DND-41 (cell line): ENCODE measurements at regions not wholly inside any gene's neighbourhood (a gene's known extent, or its start where the extent isn't known, plus 50 kb on each side); places are given as distances from the start of the nearest gene placed in this dataset.

Experiments used
- ATAC-seq: fragments of 200-7000 bp; cut with Tn5 transposase; 3 replicates; pipeline ENCODE4 v1.9.1; 2021; ENCODE audit warnings: low read depth; ENCODE audit not compliant: insufficient read depth
- DNase-seq: peaks from one replicate; pipeline ENCODE4 v3.0.0-alpha.2; 2020
- H2AFZ ChIP-seq: 2 replicates; pipeline ENCODE4 v1.6.0; 2012; ENCODE audit warnings: low read depth, low read length
- H3K27ac ChIP-seq: 2 replicates; pipeline ENCODE4 v1.5.1; 2012; ENCODE audit warnings: low read length, inconsistent platforms
- H3K27me3 ChIP-seq: fragments of 200-600 bp; sonication (generic); 2 replicates; pipeline ENCODE4 v1.6.0; 2012; ENCODE audit warnings: low read length, mild to moderate bottlenecking, inconsistent platforms; ENCODE audit not compliant: insufficient read depth, poor library complexity
- H3K36me3 ChIP-seq: 2 replicates; pipeline ENCODE4 v1.5.1; 2012; ENCODE audit warnings: low read length, inconsistent platforms; ENCODE audit not compliant: insufficient read depth
- H3K4me1 ChIP-seq: 2 replicates; pipeline ENCODE4 v1.5.1; 2012; ENCODE audit warnings: mild to moderate bottlenecking, low read length; ENCODE audit not compliant: insufficient read depth
- H3K4me2 ChIP-seq: 2 replicates; pipeline ENCODE4 v1.6.0; 2012; ENCODE audit warnings: mild to moderate bottlenecking, moderate library complexity, low read length, inconsistent platforms; ENCODE audit not compliant: insufficient read depth
- H3K4me3 ChIP-seq, 2 experiments: fragments of 200-600 bp in 1 of 2; shearing (Covaris generic) in 1 of 2; 2 replicates each; pipeline ENCODE4 v1.5.1; 2012 to 2016; ENCODE audit warnings: inconsistent platforms in 2 of 2, low read length in 2 of 2, mild to moderate bottlenecking in 2 of 2, low read depth in 1 of 2, moderate library complexity in 1 of 2
- H3K79me2 ChIP-seq: 2 replicates; pipeline ENCODE4 v1.6.0; 2012; ENCODE audit warnings: low read length, inconsistent platforms; ENCODE audit not compliant: insufficient read depth
- H3K9ac ChIP-seq: 2 replicates; pipeline ENCODE4 v1.6.0; 2012; ENCODE audit warnings: low read depth, mild to moderate bottlenecking, inconsistent platforms, low read length, moderate library complexity
- H3K9me3 ChIP-seq: 2 replicates; pipeline ENCODE4 v1.5.1; 2012; ENCODE audit warnings: low read length, moderate library complexity, mild to moderate bottlenecking, inconsistent platforms; ENCODE audit not compliant: insufficient read depth, severe bottlenecking
- H4K20me1 ChIP-seq: 2 replicates; pipeline ENCODE4 v1.6.0; 2012; ENCODE audit warnings: low read length; ENCODE audit not compliant: insufficient read depth
- CTCF ChIP-seq: IDR thresholded peaks from 2 replicates; pipeline ENCODE4 v1.5.1; 2012; ENCODE audit warnings: borderline replicate concordance, low read length, moderate library complexity, mild to moderate bottlenecking; ENCODE audit not compliant: poor library complexity, severe bottlenecking; ENCODE audit errors: extremely low read depth
- EZH2 ChIP-seq: IDR thresholded peaks from 3 replicates; pipeline ENCODE4 v1.6.1; 2012; ENCODE audit warnings: borderline replicate concordance, low read depth, mild to moderate bottlenecking, moderate library complexity, low read length, inconsistent platforms; ENCODE audit not compliant: severe bottlenecking

DNA sequence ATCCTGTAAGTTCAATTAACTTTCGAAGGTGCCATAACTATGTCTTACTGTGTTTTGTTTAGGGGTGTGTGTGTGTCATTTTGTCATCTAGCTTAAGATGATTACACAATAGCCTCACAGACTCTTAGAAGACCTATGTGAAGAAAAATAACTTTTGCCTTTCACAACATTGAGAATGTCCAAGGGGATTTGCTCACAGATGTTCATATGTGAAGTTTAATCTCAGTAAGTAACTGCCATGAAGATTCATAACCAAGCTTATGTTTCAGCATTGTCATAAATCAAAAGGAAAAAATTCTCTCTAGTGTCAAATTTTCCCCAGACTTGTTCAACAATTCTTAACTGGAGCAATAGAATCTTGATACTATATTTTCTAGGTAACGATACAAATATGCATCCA is 226.1 kb upstream of the PRKD1 start:
- no peak for ATAC-seq

DNA sequence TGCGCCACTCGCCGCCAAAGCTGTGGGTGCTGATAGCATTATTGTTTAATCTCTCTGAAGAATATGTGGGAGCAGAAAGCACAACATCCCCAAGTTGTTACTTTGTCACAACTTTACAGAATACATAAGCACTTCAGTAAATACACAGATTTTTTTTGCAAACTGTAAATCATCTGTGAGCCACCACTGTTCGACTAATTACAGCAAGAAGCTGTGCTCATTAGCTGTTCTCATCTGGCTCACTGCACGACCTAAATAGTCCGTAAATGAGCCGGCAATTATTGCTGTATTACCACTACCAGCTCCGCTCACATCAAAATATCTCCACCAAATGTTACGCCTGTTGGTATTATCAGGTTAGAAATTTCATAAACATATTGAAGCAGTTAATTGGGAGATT is 228.9 kb upstream of the PRKD1 start:
- no peaks in the 10 kb centered on the region for H3K9me3 ChIP-seq
- no peaks in the 10 kb centered on the region for H4K20me1 ChIP-seq
- no peak for TF ChIP-seq EZH2
- H3K27ac ChIP-seq: no peak overlapping the region
- H2AFZ ChIP-seq: no peak overlapping the region
- no peak for DNase-seq
- no peak overlapping the region for H3K4me2 ChIP-seq
- no peak for ATAC-seq
- H3K9ac ChIP-seq: no peak overlapping the region
- no peaks in the 10 kb centered on the region for H3K36me3 ChIP-seq
- H3K4me3 ChIP-seq: no peak overlapping the region
- no peaks in the 10 kb centered on the region for H3K79me2 ChIP-seq
- no peaks in the 10 kb centered on the region for H3K27me3 ChIP-seq
- no peaks in the 10 kb centered on the region for H3K4me1 ChIP-seq

More for the DNA sequence above, 226.1 kb upstream of the PRKD1 start:
- H3K4me3 ChIP-seq: no peak overlapping the region
- H3K27me3 ChIP-seq: no peaks in the 10 kb centered on the region
- no peaks in the 10 kb centered on the region for H3K36me3 ChIP-seq
- no peak overlapping the region for H2AFZ ChIP-seq
- no peak for DNase-seq
- H3K9me3 ChIP-seq: no peaks in the 10 kb centered on the region
- H3K9ac ChIP-seq: no peak overlapping the region
- H3K79me2 ChIP-seq: no peaks in the 10 kb centered on the region
- no peak overlapping the region for H3K4me2 ChIP-seq
- H3K27ac ChIP-seq: no peak overlapping the region
- H4K20me1 ChIP-seq: no peaks in the 10 kb centered on the region
- no peaks in the 10 kb centered on the region for H3K4me1 ChIP-seq
- TF ChIP-seq CTCF (no peak), EZH2 (no peak)

- DNase-seq: no peak
- no peak overlapping the region for H3K27ac ChIP-seq
- TF ChIP-seq EZH2 (no peak), CTCF (no peak)
These were observed 230.7 kb upstream of the PRKD1 start for GRCh38 chr14:30158299-30158698.

DNA sequence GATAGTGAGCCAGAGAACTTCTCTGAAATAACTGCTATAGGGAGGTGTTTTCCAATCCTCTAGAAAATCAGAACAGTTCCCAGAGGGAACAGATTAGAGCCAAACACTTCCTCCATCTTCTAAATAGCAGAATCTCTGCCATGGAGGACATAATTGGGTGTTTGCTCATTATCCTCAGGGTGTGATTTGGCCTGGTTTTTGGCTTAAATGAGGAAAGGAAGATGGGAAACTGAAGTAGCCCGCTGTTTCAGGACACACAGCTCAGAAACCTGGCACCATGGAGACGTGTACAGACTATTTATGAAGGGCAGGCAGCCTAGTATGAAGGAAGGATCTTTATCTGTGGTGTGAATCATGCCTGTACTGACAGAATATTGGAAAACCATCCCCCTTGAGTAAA is 231.7 kb upstream of the PRKD1 start:
- H3K4me2 ChIP-seq: no peak overlapping the region
- DNase-seq: no peak
- H3K27ac ChIP-seq: no peak overlapping the region
- no peaks in the 10 kb centered on the region for H3K4me1 ChIP-seq
- H3K79me2 ChIP-seq: no peaks in the 10 kb centered on the region
- no peaks in the 10 kb centered on the region for H3K36me3 ChIP-seq
- no peaks in the 10 kb centered on the region for H3K27me3 ChIP-seq
- TF ChIP-seq EZH2 (no peak), CTCF (no peak)
- no peaks in the 10 kb centered on the region for H3K9me3 ChIP-seq
- H3K9ac ChIP-seq: no peak overlapping the region
- no peak overlapping the region for H3K4me3 ChIP-seq
- no peak overlapping the region for H2AFZ ChIP-seq
- ATAC-seq: no peak
- H4K20me1 ChIP-seq: no peaks in the 10 kb centered on the region

More at GRCh38 chr14:30158299-30158698, 230.7 kb upstream of the PRKD1 start:
- H3K79me2 ChIP-seq: no peaks in the 10 kb centered on the region
- ATAC-seq: no peak
- H4K20me1 ChIP-seq: no peaks in the 10 kb centered on the region
- H2AFZ ChIP-seq: no peak overlapping the region
- H3K9ac ChIP-seq: no peak overlapping the region
- no peak overlapping the region for H3K4me3 ChIP-seq
- H3K36me3 ChIP-seq: no peaks in the 10 kb centered on the region
- no peaks in the 10 kb centered on the region for H3K4me1 ChIP-seq
- H3K9me3 ChIP-seq: no peaks in the 10 kb centered on the region
- H3K4me2 ChIP-seq: no peak overlapping the region
- H3K27me3 ChIP-seq: no peaks in the 10 kb centered on the region
